GM21737 (cell line): ENCODE measurements at regions not wholly inside any gene's neighbourhood (a gene's known extent, or its start where the extent isn't known, plus 50 kb on each side); places are given as distances from the start of the nearest gene placed in this dataset.

Experiments used
- ATAC-seq: cut with Tn5 transposase; IDR thresholded peaks from one replicate; pipeline ENCODE4 v1.9.1; 2021; ENCODE audit warnings: mild to moderate bottlenecking, moderate library complexity; ENCODE audit not compliant: unreplicated experiment

DNA sequence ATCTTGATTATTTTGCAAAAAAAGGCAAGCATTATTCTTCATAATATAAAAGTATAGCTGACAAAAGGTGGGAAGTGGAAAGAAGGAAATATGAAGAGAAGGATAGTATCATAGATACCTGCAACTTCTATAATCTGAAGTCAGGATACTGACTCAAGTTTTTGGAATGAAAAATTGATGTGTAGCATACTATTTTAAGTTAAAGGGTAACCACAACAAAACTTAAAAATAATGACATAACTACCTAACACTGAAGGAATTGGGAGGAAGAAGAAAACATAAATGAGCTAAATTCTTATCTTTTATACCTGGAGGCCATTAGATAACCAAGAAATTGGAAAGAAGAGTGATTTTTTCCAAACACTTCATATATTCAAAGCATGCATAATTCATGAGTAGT lies 51.8 kb upstream of the TLE1 start:
- ATAC-seq, result no peak

DNA sequence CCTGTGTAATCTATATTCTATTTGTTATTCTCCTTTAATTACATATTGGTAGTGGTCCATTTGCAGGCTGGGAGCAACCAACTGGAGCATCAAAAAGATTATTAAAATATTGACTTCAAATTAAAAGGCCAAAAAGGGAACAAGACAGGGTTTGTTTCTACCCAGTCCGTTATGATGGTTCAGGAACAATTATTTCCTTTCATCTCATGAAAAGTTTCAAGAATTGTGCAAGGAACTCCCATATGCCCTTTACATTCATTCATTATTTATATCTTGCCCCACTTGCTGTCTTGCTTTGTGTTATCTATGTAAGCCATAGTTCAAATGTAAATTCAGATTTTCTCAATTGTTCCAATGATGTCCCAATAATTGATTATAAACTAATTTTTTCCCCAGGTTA lies 58.7 kb upstream of the TLE1 start:
- no peak for ATAC-seq

DNA sequence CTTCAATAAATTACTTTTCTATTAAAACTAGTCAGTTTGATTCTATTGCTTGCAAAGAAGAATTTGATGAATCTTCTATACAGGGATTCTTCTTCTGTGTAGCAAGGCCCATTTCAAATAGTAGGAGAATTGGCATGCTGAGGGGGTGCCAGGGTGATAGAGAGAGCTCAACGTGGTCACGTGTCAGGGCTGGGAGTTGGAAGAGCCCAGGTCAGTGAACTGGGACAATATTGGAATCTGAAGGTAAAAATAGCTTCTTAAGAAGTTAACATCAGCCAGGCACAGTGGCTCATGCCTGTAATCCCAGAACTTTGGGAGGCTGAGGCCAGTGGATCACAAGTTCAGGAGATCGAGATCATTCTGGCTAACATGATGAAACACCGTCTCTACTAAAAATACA lies 64.1 kb upstream of the TLE1 start:
- no peak for ATAC-seq

DNA sequence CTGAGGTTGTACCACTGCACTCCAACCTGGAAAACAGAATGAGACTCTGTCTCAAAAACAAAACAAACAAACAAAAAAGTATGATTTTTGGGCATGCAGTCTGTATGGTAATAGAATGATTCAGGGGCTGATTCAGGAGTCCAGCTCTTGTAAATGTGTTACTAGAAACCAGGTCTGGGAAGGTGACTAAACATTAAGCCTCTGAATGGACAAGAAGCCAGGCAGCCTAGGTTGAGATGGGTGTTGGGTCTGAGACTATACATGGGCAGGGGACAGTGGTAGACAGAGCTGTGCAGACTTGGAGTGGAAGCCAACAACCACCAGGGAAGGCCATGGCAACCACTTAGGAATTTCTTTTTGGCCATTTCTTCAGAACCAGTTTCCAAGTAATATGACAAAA lies 64.9 kb upstream of the TLE1 start:
- no peak for ATAC-seq

DNA sequence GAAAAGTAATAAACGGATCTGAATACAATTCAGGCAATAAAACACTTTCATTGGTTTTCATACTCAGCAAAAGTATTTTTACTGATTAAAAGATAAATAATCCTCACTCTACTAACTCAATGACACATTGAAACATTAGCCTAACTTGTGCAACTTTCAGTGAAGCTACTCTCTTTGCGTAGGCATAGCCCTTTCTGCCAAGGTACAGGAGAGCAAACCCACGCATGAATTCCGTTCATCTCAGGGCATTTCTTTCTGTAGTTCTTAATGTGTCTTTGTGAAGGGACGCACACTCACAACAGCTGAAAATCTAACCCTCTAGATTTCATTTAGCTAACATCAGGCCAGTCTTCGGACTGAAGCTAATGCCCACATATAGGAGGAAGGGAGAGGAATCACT lies 66.4 kb upstream of the TLE1 start:
- no peak for ATAC-seq

DNA sequence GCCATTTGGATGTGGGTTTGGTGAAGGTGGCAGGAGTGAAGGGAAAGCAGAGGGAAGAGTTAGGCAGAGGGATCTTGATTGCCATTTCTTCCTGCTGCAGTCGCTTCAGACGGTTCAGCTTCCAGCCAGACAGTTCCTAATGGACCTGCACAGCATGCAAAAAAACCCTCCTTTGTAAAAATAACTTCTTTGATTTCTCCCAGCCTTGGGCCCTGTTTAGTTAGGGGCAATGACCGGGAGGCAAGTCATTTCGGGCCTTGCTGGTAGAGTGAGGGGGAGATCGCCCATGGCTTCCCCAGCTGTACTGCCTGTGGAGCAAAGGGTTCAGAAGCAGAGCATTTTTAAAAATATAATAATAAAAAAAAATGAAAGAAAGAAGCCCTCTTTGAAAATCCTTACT lies 67.2 kb upstream of the TLE1 start:
- ATAC-seq, result no peak

DNA sequence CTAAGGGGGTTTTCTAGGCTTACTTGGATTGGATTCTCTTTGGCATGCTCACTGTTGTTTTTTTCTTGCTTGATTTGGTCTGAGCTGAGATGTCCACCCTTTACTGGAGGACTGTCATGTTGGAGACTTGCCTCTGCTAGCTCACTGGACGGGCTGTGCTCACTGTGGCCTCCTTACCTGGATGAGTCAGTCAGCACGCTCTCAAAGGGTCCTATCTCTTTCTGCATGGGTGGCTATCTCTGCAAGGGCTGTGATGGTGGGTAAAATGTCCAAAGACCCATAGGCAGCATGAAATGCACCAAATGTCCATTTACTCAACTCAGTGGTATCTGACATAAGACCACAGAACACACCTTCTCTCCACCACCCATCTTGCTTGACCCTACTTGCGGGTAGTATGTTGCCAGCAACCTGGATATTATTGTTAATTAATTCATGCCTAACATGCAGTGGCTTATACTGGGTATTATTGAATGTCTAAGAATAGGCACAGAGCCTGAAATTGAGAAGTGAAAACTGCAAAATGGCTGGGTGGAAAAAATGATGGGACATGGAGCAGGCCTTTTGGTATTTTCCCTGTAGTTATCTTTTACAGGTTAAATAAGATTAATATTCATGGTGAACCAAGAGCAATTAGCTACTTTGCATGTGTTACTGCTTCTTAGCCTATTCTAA lies 68.9 kb upstream of the TLE1 start:
- ATAC-seq, result no peak

DNA sequence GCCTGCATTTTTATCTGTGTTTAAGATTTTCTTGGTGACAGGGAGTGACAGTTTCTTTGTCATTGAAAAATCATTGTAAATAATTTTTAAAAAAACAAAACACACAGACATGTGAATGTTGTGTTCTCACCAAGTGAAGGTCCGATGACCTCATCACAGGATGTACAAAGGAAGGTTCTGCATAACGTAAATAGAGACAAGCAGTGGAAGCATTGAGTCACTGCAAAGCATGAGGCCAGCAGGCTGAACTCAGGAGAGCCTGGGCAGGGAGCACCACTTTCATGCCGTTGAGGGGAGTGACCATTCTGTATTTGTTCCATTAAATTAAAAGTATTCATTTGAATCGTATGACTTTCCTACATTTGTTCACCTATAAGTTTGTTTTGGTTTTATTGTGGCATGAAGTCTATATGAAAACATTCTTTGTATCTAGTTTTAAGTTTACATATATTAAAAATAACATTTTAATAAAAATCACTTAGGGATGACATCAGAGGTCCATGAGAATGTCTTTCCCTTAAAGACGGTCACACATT lies 70.4 kb upstream of the TLE1 start:
- ATAC-seq, result no peak

DNA sequence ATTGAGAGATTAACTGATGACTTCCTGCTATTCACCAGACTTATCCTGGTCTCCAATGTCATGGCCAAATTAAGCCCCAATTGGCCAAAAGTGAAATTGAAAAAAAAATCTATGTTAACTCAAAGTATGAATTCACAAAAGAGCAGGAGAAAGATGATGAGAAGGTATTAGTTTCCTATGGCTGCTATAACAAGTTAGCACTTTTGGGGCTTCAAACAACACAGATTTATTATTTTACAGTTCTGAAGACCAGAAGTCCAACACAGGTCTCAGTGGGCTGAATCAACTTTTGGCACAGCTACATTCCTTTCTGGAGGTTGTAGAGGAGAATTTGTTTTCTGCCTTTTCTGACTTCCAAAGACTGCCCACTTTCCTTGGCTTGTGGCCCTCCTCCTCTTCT lies 78.6 kb upstream of the TLE1 start:
- no peak for ATAC-seq

DNA sequence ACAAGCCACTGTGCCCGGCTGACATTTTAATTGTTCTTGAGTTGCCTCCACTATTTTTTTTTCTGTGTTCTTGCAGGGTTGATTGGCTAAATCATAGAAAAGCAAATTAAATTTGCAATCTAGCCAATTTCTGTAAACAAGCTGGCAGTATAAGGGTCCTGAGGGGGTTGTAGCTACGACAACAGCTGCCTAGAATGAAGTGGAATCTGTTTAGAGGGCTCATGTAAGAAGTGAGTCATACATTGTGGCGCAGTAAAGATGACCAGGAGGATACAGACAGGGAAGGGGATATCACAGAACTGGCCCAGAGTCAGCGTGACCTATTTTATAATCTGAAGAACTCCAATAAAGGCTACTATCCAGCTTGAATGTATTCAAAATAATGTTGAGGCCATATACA lies 82.2 kb upstream of the TLE1 start:
- no peak for ATAC-seq

DNA sequence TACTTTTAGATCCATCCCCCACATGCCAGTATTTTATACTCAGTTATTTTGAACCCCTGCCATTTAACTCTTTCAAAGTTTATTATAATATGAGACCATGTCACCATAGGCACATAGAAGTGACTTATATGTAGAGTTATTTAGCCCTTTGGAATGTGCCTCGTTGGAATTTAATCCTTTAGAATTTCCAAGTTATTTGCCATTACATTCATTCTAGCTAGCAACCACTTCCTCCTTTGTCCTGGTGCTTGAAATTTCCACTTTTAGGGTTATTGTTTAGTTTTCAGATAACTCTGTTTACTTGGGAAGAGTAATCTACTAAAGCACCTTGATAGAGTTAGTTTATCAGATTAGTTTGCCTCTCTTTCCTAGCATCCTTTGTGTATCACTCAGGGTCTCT lies 82.8 kb upstream of the TLE1 start:
- ATAC-seq, result no peak

DNA sequence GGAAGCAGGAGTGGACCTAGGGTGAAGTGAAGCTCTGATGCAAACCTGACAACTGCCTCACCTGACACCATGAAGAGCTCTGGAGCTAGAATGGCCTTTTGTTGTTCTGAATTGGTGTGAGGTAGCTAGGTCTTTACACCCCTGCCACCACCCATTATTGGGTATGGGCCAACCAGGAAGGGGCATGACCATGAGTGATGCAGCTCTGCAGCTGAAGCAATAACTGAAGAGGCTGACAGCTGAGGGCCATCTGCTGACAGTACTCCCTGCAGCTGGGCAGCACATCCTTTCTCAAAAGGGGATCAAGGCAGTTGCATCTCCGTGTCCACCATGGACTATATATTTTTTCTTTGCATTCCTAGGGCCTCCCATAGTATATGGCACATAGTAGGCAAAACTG lies 87.0 kb upstream of the TLE1 start:
- no peak for ATAC-seq

DNA sequence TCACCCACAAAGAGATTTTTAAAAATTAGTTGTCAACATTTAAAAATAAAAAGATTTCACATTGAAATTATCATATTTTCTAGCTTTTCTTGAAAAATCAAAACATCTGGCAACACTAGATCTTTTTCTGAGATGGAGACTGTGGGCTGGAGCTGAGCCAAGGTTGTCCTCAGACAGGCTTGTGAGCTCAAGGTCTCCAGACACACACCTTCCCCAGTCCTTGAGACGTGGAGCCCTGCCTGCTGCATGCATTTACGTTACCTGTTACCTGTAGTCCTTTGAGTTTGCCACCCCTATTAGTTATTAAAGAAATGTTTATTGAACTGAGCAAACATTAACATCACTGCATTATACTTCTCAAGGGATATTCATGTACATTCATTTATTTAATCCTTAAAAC lies 87.5 kb upstream of the TLE1 start:
- no peak for ATAC-seq

DNA sequence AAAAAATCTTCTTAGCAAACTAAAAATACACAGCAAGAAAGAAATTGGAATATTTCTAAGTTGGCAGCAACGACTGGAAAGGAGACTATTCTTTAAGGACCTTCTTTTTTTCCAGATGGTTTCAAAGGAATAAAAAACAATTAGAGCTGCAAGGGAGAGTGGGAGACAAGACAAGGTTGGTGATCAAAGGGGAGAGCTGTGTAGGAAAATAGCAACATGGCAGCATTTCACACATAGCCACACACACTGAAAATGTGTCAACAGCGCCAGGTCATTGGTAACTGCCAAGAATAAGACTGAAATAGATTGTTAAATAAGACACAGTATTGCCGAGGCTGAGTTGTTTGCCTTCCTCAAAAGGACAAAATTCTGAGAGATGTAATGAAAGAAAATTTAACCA lies 88.1 kb upstream of the TLE1 start:
- no peak for ATAC-seq

DNA sequence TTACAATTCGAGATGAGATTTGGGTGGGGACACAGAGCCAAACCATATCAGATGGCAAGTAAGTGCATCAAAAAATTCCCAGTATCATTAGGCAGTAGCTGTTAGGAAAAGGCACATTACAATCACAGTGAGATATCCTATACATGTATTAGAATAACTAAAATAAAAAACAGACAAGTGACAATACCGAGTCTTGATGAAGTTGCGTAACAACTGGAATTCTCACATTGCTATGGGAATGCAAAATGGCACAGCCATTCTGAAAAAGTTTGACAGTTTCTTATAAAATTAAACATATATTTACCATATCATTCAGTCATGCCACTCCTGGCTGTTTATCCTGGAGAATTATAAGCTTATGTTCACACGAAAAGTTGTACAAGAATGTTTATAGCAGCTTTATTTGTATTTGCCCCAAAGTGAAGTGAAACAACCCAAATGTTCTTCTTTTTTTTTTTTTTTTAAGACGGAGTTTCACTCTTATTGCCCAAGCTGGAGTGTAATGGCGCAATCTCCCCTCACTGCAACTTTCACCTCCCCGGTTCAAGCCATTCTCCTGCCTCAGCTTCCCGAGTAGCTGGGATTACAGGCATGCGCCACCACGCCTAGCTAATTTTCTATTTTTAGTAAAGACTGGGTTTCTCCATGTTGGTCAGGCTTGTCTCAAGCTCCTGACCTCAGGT lies 93.1 kb upstream of the TLE1 start:
- ATAC-seq, result no peak

DNA sequence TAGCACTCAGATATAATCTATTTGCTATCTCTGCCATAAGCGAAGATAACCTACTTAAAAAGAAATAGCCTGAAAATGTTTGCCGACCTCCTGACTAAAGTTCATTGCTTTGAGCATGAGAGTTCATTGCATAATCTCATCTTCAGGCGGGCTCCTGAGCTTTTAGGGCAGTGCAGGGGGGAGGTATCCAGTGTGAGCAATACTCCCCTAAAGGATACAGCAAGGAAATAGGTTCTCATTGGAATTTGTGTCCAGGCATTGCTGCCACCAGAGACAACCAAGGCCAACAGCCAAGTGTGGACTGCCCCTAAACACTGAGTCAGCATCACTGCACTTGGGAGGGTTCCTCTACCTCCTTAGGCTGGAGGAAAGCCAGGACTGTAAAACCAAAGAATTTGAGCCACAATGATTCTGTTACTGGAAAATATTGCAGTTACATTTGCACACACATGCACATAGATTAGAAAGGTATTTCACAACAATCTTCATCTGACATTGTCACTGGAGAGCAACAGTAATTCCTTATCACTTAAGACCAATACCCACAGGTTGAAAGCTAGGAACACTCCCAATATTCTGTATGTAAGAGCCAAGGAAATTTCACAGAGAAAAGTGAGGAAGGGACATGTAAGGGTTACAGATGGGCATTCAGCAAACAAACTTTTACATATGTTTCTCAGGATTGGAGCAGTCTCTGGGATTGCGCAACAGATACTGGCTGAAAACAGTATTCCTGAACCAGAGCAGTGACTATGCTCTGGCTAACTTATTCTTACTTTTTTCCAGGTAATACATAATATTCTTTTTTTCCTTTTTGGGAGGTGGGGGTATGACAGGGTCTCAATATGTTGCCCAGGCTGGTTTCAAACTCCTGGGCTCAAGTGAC lies 98.6 kb upstream of the TLE1 start:
- ATAC-seq, result no peak

DNA sequence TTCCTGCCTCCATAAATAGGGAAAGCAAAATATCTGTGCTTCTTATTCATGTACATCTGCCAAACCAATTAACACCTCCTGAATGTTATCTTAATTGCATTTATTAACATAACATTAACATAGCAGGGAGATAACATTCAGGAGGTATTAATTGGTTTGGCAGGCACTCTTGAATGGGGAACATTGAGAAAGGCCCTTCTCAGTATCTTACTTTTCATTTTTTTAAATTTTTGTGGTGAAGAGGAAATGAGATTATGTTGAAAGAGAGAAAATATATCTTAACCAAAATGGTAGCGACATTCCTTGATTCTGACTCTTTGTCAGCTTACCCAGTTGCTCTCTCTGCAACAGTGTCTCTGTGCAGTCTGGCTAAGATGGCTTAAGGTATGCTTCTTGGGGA lies 100.4 kb upstream of the TLE1 start:
- no peak for ATAC-seq

DNA sequence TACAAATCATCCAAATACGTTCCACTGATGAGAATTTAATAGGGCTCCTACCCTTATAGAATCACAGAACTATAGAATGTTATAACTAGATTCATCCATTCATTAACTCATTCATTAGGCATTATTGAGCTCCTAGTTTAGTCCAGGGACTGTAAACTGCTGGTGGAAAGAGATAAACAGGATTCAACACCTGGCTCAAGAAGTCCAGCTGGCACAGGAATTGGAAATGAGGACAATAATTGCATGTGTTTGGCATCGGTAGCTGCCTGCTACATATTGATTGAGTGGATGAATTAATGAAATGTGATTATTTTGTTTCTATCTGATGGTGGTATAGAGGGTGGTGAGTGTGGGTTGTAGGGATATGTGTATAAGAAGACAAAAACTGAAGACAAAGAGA lies 100.8 kb upstream of the TLE1 start:
- no peak for ATAC-seq

DNA sequence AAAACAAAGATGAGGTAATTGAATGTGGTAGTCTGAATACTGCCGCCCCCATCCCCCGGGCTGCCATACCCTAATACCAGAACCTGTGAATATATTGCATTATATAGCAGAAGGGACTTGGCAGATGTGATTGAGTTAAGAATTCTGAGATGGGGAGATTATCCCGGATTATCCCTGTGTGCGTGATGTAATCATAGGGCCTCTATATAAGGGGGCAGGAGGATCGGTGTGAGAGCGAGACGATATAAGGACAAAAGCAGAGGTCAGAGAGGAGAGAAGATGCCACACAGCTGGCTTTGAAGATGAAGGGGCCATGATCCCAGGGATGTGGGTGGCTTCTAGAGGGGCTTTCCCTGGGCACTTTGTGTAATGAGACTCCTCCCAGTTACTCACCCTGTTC lies 101.7 kb upstream of the TLE1 start:
- ATAC-seq, result no peak

DNA sequence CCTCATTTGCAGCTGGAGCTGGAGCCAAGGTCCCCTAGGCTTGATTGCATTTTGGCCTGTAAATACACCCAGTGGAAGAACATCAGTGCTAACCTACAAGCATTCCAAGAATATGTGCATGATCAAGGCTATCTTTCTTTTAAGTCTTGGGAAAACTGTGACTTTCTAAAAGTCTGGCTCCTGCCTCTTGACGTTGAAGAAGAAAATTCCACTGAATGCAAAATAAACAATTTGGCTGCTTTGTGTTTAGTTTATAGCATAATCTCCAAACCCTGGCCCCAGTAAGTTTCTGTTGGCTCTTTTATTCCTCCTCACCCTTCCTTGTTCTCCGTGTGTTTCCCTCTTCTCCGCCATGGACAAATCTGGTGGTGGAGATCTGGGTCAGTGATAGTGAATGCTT lies 109.3 kb upstream of the TLE1 start:
- no peak for ATAC-seq

DNA sequence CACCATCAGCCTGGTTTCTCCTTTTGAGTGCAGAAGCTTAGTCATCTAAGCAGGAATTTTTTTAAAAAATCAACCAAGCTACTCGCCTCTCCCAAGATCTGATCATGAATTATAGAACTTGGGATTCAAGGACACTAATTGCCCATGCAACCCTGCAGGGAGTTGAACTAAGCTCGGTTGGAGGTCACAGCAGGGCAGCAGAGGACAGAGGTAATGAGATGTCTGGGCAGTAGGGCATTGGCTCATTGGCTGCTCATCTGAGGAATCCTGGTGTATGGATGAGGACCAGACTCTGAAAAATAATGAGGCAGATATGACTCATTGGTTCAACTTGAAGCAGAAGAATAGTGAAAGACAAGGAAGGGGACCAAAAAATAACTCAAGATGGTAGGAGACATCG lies 111.8 kb upstream of the TLE1 start:
- ATAC-seq, result no peak

DNA sequence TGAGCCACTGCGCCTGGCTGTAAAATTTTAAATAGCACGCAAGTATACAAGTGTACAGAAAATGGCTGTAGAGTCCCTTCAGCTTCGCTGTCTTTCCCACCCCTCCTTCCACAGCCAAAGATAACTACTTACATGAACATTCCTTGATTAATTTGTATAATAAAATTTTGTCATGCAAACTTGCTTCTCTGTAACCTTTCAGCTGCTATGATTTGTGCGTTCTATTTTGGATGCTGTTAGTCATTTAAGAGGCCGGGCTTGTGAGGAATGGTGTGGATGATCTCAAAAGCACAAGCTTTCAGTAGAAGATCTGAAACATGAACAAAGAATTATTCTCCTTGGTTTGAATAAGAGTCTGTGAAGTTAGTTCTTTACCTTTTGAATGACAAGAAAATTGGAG lies 115.0 kb upstream of the TLE1 start:
- ATAC-seq, result no peak
